Colon (tissue), 2 donors: ENCODE measurements at regions not wholly inside any gene's neighbourhood (a gene's known extent, or its start where the extent isn't known, plus 50 kb on each side); places are given as distances from the start of the nearest gene placed in this dataset.

Experiments
- FAIRE-seq: peaks from 2 replicates; lab custom pipeline; 2012; peaks lifted over from hg19 to GRCh38; lab: Jason Lieb, UNC
- donor health status: control.
- donor health status: control.

DNA sequence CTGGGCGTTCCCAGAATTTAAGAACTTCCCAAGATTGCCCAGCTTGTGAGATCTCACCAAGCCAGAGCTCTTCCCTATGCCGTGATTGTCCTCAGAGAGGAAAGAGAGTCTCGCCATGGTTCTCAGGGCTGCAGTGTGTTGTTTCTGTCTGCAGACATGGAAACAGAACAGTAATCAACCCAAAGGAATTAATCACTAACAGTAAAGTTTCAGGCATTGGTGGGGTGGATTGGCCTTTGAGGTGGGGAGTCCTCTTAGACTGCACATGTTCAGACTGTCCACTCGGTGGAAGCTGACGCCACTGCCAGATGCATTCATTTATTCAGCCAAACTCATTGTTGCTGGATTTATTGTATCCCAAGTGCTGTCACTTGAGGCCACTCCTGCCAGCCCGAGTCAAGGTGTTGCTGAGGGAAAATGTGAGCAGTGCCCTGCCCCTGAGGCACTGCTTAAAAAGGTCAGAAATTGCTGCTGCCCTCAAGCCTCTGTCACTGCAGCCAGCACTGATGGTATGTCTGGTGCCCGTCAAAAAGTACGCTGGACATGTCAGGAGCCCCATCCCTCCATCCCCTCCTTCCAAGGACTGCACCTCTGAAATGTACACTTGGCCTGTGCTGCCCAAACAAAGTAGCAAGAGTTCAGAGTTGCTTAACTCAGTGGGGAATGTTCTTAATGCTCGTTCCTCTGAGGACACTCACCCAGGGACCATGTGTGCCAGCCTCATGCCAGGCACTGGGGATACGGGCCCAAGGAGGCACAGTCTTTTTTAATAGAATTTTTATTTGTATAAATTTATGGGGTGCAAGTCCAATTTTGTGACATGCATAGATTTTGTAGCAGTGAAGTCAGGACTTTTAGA is 201.0 kb downstream of the GLI2 start:
- no peak for FAIRE-seq

DNA sequence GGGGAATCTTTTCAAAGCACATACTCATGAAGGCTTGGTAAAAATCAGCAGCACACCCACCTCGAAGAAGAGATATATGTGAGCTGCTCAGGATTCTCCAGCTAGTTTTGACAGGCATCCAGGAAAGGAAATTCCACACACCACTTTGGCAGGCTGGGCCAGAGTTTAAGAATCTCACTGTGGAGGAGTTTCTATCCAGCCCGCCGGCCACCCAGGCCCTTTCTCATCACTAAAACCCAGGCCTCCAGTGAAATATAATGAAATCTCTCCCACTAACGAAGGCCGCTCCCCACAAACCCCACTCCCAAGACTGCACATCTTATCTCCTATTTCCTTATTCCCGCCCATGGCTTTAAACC is 202.0 kb downstream of the GLI2 start:
- FAIRE-seq, result no peak

- no peak for FAIRE-seq
Observed at GRCh38 chr2:120938045-120938771, 202.5 kb downstream of the GLI2 start.

GRCh38 chr2:120939595-120940318 is 204.1 kb downstream of the GLI2 start:
- no peak for FAIRE-seq

GRCh38 chr2:120940319-120940696 is 204.6 kb downstream of the GLI2 start:
- no peak for FAIRE-seq

DNA sequence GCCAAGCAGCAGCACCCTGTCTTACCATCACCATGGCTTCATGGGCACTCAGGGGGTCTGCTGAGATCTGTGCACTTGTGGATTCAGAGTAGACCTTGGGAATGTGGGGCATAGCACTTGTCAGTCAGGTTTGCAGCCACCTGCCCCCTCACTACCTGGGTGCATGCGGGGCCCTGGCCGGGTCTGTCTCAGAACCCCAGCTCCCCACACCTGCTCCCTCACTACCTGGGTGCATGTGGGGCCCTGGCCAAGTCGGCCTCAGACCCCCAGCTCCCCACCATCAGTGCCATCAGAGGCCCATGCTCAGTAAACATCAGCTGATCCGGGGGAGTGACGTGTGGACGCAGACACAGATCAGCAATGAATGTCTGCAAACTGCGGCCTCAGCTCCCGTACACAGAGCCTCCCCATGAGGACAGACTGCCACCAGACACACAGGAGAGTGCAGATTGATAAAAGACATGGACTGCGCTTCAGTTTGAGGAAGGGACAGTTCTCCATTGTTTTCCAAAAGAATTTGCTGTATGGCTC is 205.1 kb downstream of the GLI2 start:
- no peak for FAIRE-seq

DNA sequence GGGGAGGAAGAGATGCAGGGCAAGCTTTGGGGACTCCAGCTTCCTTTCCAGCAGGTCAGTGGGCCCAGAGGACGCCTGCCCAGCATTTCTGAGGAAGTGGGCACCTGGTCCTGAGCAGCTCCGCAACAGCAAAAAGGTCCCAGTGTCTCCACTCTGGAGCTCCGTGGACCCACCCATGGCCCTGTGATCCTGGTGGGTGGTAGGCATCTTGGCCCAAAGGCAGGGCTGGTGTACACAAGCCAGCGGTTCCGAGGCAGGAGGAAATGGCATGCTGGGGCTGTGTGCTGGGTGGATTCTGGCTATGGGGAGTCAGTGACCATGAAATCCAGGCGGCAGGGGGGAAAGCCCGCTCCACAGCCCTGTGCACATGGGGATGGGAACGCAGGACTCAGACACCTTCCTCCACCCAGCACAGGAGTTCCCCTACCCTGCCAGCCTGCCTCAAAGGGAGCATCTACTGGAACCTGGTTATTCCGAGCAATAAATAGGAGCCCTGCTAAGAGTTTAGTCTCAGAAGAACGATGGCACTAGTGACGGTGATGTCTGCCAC is 206.0 kb downstream of the GLI2 start:
- FAIRE-seq, result no peak

DNA sequence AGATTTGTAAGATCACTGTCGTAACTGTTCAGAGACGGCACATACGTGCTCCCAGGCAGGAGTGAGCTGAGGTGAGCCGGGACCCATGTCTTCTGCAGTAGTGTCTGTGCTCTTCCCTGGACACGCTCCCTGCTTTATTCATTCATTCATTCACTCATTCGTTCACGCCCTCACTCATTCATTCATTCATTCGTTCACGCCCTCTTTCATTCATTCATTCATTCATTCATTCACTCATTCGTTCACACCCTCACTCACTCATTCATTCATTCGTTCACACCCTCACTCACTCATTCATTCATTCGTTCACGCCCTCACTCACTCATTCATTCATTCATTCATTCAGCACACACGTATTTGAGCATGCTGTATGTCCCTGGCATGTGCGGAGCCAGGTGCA is 207.0 kb downstream of the GLI2 start:
- no peak for FAIRE-seq

- FAIRE-seq, result no peak
Observed at GRCh38 chr2:120943403-120944034, 207.9 kb downstream of the GLI2 start.

GRCh38 chr2:120944575-120944974 is 208.9 kb downstream of the GLI2 start:
- FAIRE-seq, result no peak

DNA sequence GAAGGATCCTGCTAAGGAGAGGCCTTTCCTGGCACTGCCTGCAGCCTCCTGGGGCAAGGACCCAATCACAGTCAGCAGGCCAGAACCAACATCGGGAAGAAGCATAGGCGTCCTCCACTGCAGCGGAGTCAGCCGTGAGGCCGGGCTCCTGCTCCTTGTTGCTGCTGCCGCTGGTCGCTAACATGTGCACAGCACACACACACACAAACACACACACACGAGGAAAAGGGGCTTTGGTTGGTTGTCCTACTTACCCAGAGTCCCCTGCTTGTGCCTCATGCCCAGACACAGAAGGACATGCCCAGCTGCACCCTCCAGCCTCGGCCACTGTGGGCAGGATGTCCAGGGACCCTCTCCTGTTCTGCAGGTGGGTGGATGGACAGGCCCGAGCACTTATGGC is 209.4 kb downstream of the GLI2 start:
- FAIRE-seq, result no peak

DNA sequence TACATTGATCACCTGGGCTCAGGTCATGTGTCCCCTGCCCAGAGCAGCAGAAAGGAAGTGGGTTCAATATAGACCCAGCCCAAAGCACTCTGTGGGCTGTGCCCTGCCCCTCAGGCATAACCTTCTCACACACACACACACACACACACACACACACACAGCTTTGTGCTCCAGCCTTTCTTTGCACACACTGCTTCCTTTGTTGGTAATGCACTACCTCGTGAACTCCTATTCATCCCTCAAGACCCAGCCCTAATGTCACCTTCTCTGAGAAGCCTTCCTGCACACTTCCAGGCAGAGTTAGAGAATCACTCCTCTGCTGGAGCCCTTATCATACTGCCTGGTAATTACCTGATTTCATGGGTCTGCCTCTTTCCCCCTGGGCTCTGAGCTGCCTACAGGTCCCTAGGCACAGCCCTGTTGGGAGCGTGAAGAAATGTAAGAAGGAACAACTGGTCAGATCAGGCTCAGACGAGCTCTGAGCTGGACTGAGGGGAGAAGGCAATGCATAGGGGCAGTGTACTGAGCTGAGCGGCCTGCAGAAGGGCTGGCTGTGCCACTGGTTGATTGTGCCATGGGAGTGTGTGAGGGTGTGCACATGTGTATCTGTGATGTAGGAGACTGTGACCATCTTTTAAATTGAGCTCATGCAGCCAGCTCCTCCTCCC is 210.3 kb downstream of the GLI2 start:
- FAIRE-seq, result no peak

- no peak for FAIRE-seq
Observed at GRCh38 chr2:120947327-120947726, 211.7 kb downstream of the GLI2 start.

DNA sequence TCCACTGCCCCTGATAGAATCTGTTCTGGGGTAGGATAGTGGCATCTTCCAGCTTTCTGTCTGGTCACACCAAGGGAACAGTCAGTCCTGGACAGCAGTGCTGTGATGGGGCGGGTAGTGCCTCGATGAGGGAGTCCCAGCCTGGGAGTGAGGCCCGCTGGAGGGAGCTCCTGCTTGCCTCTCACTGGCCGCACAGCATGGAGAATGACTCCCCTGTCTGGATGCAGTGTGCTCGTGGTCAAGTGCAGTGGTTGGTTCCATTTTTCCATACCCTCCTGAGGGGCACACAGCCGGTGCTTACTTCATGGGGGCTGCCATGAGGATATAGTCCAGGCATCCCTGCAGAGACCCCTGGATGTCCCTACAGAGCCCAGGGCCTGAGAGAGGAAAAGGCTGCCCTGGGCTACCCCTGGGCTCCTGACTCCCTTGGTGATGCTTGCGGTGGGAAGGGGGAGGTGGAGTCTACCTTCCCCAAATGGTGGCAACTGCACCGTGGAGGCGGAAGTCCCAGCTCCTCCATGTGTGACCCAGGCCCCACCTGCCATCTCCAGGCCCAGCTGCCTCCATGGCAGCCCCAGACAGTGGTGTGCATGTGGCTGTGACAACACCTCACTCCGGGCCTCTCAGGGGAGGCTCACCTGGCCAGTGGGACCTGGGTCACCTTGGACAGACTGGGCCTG is 212.5 kb downstream of the GLI2 start:
- FAIRE-seq, result no peak

- FAIRE-seq, result no peak
Observed at GRCh38 chr2:120948662-120949011, 213.0 kb downstream of the GLI2 start.

DNA sequence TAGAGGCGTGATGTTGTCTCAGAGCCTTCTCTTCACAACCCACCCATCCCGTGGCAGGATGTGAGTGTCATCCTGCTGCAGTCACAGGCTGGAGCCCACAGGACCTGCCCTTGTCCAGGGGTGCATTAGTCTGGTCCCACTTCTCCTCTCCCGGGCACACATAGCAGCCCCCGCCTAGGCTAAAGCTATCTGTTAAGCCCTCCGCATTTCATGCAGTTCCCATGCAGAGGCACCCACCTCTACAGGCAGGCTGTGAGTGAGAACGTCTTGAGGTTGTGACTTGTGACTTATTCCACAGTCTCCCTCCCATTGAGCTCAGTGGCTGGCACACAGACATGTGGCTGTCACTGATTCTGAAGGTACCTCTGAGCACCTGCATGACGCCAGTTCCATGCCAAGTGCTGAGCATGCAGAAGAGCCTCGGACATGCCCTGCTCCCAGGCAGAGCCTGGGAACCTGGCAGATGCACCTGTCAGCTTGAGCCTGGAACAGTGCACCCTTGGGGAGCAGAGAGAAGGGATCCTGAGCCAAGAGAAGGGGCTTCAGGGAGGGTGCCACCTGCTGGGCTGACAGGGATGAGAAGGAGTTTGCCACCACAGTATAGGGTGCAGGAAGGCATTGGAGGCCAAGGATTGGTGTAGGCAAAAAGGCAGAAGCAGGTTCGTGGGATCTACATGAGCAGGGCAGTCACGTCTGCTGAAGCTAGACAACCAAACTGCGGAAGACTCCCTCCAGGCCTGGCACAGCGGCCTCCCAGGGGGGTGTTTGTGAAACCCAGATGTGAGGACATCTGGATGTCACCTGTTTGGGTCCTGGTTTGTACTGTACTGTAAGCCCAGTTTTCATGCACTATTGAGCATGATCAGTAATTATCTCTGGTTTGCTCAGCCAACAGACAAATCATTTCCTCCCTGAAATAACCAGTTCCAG is 213.6 kb downstream of the GLI2 start:
- FAIRE-seq, result no peak

DNA sequence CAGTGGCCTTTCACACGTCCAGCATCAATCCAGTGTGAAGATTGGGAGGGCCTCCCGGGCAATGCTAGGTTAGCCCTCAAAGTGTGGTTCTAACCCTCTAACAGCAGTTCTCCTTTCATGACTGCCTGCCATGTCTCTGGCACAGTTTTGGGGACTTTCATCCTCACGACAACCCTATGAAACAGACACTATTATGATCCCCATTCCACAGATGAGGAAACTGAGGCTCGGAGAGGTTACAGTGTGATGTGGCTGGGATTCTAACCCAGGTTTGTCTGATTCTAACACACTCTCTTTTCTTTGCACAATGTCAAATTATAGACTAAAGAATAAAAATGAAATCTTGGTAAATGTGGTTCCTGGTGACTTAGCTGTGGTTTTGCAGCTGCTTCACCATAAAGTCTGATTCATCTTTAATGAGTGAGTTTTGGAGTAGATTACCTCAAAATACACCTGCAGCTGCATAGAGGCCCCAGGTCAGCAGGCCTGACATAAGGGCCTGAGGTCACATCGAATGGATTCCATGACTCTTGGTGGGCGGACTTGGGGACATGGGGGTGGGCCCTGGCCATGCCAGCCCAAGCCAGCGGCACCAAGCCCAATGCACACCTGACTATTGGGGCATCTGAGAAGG is 214.4 kb downstream of the GLI2 start:
- no peak for FAIRE-seq

DNA sequence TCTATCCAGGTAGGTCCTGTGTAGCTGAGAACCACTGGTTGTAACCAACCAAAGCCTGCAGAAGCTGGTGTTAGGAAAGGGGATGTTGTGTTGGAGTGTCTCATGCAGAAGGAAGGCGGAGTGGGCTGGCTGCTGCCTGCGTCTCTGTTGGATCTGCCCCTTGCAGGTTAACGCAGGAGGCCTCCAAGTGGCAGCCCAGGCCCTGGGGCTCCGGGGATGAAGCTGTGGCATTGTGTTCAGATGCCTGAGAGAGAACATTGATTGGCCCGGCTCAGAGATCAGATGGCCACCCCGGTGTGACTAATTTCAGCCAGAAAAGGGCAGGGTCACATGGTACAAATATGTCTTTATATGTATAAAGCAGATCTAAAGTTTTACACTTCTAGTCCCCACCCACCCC is 216.0 kb downstream of the GLI2 start:
- no peak for FAIRE-seq

DNA sequence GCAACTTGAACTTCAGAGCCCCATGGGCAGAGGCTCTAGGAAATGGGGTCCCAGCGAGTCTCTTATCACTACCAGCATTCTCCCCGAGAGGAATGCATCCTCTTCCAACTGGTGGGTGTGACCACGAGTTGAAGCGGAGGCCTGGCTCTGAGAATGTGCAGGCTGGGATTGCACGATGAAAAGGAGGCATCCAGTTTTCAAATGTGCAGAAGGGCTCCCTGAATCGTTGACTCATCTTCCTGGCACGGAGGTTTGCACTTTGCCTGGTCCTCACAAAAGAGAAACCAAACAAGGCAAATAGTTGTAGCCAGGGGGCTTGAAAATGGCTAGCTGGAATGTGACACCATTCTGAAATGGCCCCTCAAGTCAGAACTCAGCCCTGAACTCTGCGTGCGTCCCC is 216.7 kb downstream of the GLI2 start:
- no peak for FAIRE-seq
